ENCODE measurements at regions not wholly inside any gene's neighbourhood (a gene's known extent, or its start where the extent isn't known, plus 50 kb on each side); places are given as distances from the start of the nearest gene placed in this dataset.

DNA sequence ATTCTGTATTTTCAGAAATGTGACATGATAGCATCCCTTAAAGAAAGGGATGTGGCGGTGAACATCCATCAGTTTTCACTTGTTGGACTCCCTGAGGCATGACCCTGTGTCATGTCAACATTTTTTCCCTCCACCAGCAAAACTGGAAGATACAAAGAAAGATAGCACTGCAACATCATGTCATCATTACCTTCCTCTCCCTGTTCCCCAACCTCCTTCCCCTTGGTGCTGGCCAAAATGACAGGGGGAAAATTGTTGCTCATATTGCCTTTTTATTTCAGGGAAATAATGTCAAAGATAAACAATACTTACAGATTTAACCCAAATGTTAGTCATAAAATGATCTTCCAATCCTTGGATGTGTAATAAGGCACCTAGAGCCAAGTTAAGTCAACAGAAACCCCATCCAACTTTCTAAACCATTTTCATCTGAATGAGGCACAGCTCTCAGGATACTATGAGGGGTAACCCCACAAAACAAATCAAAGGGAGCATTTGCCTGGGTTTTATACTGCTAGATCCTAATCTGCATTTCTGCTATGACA is 644.3 kb downstream of the ACTL7B start:
- no peak for DNase-seq

GRCh38 chr9:108209132-108209685 is 646.6 kb downstream of the ACTL7B start:
- no peak for DNase-seq

GRCh38 chr9:108207561-108208165 is 648.1 kb downstream of the ACTL7B start:
- DNase-seq, result no peak

GRCh38 chr9:108205276-108205675 is 650.5 kb downstream of the ACTL7B start:
- no peak for DNase-seq

- DNase-seq, result no peak
Measured at GRCh38 chr9:108197899-108198298, 657.9 kb downstream of the ACTL7B start.

- DNase-seq, result no peak
Measured at GRCh38 chr9:108197008-108197365, 658.8 kb downstream of the ACTL7B start.

GRCh38 chr9:108196332-108197007 is 659.3 kb downstream of the ACTL7B start:
- no peak for DNase-seq

DNA sequence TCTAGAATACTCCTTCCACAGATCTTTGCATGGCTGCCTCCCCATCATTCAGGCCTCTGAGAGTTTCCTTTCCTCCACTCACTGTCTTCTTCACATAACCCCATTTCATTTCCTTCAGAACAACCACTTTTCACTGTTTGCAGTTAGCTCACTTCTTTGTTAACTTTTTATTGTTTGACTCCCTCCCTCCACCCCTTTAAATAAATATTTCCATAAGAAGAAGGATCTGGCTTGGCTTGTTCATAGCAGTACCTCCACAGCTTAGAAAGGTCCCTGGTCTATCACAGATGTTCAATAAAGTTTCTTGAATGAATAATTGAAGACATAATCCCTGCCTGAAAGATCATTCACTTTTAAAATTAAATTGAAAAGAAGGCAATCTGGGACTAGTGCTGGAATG is 661.6 kb downstream of the ACTL7B start:
- DNase-seq, result no peak

DNA sequence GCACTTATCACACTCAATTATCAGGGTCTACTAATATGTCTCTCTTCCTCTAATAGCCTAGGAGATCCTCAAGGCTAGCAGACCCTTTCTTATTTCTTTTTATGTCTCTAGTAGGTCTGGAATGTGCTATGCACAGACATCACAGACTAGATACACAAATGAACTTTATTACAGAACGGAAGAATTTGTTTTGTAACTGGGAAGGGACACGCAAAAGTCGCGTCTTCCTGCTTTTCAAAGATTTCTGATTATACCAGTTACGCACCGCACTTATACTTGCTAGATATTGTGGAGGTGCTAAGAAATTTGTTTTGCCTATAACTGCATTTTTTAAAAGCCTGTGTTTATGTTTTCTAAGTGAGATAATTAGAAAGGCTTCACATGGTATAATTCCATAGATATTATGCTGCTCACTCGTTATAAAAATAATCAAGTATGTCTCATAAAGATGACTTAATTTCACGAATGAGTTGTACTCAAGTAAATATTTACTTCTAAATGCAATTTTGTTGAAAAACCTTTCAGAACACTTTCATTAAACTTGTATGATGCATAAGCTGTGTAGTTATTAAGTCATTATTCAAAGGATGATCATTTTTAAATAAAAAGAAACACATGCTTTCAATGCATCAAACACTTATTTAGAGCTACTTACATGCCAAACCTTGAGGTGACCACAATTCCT is 662.6 kb downstream of the ACTL7B start:
- no peak for DNase-seq

DNA sequence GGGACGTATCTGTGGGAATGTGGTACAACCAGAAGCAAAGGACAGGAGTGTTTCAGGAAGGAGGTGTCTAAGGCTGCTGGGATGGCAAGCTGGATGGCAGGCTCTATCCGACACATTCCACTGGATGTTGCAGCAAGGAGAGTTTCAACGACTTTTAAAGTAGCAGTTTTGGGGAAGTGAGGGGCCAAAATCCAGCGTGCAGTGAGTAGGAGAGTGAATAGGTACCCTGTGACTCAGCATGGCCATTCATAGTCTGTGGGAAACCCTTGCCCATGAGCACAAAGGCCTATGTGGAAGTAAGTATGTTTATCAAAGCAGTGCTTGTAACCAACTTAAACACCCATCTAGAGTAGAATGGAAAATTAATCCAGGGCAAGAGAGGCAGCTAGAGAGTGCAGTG is 664.7 kb downstream of the ACTL7B start:
- DNase-seq, result no peak

DNA sequence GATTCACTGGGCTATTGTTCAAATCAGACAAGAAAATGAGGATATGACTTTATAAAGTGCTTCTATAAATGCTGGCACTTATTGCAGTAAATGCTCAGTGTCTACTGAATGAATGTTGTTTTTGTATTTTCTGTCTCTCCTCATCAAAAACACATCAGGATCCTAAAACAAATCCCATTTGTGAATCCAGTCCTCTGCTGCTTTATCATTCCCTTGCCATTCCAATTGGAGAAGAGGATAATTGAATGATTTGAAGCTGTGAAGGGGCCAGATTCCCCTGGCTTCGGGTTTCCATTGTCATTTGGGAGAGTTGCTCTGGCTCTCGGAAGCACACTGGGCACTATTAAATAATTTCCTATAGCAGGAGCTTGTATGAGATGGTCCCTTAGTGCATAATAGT is 666.8 kb downstream of the ACTL7B start:
- no peak for DNase-seq

DNA sequence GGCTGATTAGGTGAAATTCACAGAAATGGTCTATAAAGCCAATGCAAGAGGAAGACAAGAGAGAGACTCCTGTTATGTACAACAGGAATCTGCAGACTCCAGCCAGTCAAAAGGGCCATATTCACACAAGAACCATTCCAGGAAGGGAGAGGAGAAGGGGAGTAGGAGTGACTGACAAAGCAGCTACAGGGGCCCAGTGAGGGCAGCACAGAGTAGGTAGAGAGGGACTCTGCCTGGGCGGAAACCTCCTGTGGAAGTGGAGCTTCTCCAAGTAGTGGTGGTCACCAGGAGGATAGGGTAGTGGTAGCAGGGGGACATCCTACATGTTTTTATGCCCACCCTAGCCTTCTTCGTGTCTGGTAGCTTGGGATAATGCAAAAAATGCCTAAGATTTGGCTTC is 667.3 kb downstream of the ACTL7B start:
- DNase-seq, result no peak

- no peak for DNase-seq
Measured at GRCh38 chr9:108186642-108187395, 669.0 kb downstream of the ACTL7B start.

DNA sequence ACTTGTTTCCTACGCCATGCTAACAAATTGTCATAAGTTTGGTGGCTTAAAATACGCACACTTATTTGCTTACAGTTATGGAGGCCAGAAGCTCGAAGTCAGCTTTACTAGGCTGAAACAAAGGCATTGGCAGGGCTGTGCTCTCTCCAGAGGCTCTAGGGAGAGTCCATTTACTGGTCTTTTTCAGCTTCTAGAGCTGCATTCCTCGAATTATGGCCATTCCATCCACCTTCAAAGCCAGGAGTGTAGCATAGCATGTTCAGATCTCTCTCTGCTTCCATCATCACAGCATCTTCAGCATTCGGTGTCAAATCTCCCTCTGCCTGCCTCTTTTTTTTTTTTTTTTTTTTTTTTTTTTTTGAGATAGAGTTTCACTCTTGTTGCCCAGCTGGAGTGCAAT is 670.2 kb downstream of the ACTL7B start:
- no peak for DNase-seq

- DNase-seq, result no peak
Measured at GRCh38 chr9:108184941-108185340, 670.8 kb downstream of the ACTL7B start.

DNA sequence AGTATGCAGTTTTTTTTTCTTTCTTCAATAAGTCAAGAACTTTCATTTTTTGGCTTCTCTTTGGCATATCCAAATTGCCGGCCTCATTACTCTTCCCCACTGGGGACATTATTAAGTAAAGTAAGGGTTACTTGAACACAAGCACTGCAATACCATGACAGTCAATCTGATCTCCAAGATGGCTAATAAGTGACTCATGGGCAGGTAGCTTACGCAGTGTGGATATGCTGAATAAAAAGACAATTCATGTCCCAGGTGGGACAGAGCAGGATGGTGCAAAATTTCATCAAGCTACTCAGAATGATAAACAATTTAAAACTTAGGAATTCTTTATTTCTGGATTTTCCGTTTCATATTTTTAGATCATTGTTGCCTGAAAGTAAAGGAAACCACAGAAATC is 671.8 kb downstream of the ACTL7B start:
- DNase-seq, result no peak

GRCh38 chr9:108182950-108183381 is 672.8 kb downstream of the ACTL7B start:
- DNase-seq, result no peak

DNA sequence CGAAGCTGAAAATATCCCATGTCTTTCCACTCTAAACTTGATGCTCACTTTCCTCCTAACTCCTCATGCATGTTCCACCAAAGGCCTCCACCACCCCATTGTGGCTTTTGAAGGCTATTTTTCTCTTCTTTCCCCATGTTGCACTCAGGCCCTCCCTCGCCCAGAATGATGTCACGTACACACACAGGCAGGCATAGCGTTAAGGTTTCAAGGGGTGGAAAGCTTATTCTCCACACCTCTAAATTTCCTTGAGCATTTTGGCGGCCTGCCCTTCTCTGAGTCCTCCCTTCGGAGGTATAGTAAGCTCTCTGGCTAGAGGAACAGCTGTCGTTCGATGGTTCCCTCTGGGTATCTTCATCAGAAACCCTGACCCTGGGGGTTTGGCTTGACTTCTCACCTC is 673.5 kb downstream of the ACTL7B start:
- DNase-seq, result no peak

- no peak for DNase-seq
Measured at GRCh38 chr9:108181441-108181840, 674.3 kb downstream of the ACTL7B start.

- peak; percentile 4 for DNase-seq
Measured at GRCh38 chr9:108180541-108180940, 675.2 kb downstream of the ACTL7B start.

- DNase-seq, result no peak
Measured at GRCh38 chr9:108178318-108178717, 677.5 kb downstream of the ACTL7B start.

GRCh38 chr9:108168236-108168850 is 678.8 kb upstream of the KLF4 start:
- no peak for DNase-seq
